GM19239 (cell line): ENCODE measurements at regions not wholly inside any gene's neighbourhood (a gene's known extent, or its start where the extent isn't known, plus 50 kb on each side); places are given as distances from the start of the nearest gene placed in this dataset.
"Not testable (repeated sequence)": the region's sequence is repeated elsewhere in the genome, so short reads cannot be mapped to it uniquely, and the experiment has no call there.

Source experiments
- DNase-seq: peaks from one replicate; pipeline ENCODE4 v3.0.0; 2011; ENCODE audit warnings: low spot score; ENCODE audit not compliant: insufficient read length
- FAIRE-seq: peaks from 2 replicates; lab custom pipeline; 2011; peaks lifted over from hg19 to GRCh38; lab: Jason Lieb, UNC

DNA sequence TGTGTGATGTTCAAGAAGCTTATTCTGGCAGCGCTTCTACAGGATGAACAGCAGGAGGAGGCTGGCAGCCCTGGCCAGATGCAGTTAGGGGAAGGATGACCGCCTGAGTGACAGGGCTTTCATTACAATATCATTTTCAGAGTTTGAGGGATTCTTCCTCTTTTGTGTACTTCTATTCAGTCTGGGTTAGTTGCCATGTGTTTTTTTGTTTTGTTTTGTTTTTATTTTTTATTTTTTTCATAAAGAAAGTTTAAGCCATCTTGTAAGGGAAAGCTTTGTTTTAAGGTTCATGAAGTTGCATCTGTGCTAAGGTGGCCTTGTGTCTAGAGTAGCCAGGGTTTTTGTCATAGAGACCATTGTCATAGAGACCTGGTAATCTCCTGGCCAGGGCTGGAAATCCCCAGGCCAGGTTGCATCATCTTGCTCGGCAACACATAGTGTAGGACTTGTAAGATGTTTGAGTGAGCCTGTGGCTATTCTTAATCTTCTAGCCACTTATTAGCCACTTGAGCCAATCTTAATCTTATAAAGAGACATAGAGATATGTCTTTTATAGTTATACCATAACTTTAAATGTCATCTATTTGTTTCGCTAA is 230.5 kb upstream of the TMEM229A start:
- DNase-seq (no peak), FAIRE-seq (no peak)

DNA sequence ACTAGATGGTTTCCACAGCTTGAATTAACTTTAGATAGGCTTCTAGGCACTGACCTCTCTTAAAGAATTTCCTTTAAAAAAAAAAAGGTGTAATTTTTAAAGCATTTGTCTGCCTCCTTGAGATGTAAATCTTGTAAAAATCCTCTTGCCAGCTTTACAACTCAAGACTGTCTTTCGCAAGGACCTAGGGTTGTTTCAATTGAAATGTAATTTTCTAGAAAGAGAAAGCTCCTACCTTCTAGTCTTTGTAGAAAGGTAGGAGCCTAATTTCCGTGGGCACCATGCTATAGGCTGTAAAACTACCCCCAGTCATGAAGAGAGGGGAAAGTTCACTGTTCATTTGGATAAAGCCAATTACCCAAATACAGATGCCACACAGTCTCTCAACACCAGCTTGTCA is 228.8 kb upstream of the TMEM229A start:
- no peak for DNase-seq
- no peak for FAIRE-seq

- DNase-seq = no peak
- no peak for FAIRE-seq
These were observed 224.9 kb upstream of the TMEM229A start for GRCh38 chr7:124257638-124258308.

GRCh38 chr7:124255041-124255655 is 222.3 kb upstream of the TMEM229A start:
- no peak for FAIRE-seq
- no peak for DNase-seq

GRCh38 chr7:124254396-124254795 is 221.5 kb upstream of the TMEM229A start:
- FAIRE-seq = no peak
- no peak for DNase-seq

DNA sequence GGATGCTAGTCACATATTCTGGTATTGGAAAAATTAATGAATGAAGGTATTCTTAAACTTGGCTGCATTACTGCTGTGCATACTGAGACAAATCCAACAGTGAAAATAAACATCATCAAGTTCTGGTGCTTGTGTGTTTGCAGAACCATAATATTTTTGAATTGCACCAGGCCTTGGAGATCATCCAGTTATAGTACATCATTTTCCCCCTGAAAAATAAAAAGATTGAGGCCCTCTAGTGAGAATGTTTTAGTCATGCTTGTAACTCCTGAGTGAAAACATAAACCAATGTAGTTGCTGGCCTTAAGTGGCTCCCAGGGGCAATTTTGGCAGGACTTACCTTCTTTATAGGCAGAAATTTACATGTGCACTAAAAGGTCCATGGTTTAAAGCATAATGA is 218.8 kb upstream of the TMEM229A start:
- FAIRE-seq (no peak), DNase-seq (no peak)

GRCh38 chr7:124250297-124251034 is 217.6 kb upstream of the TMEM229A start:
- no peak for FAIRE-seq
- no peak for DNase-seq

GRCh38 chr7:124247691-124248090 is 214.8 kb upstream of the TMEM229A start:
- FAIRE-seq = no peak
- DNase-seq = no peak

- no peak for FAIRE-seq
- no peak for DNase-seq
These were observed 213.5 kb upstream of the TMEM229A start for GRCh38 chr7:124246262-124246863.

DNA sequence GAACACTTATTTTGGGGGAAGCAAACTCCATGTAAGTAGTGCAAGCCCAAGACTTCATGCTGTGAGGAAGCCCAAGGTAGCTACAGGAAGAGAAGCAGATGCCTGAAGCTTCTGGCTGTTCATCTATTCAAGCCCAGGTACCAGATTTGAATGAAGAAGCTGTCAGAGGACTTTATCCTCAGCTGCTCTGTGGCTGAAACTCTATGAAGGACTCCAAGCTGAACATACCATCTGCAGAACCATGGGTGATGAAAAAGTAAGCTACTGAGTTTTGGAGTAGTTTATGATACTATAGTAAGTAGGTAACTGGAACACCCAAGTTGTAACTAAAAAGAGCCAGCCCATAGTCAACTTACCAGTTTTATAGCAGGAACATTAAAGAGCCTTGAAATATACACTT is 211.6 kb upstream of the TMEM229A start:
- FAIRE-seq, DNase-seq: not testable (repeated sequence)

DNA sequence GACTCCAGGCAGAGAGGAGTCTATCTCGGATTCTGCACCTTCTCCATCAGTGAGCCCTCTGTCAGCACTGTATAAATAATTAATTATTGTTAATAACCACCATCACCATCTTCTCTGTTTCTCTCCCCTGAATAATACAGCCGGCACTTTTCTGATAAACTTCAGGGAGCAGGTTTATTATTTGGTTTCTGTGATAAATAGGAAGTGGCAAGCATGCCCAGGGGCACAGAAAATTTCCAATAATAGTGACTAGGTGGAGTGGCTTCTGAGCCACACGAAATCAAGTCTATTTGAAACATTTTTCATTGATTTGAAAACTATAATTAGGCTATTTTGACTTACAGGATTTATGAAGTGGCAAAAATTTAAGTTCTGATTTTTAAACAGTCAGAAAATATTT is 186.8 kb upstream of the TMEM229A start:
- DNase-seq = no peak
- FAIRE-seq = no peak

- no peak for DNase-seq
These were observed 175.8 kb upstream of the TMEM229A start for GRCh38 chr7:124208642-124209041.

GRCh38 chr7:124208173-124208572 is 175.3 kb upstream of the TMEM229A start:
- FAIRE-seq = no peak
- DNase-seq = no peak

More at GRCh38 chr7:124208642-124209041, 175.8 kb upstream of the TMEM229A start:
- no peak for FAIRE-seq

GRCh38 chr7:124205526-124205925 is 172.7 kb upstream of the TMEM229A start:
- no peak for DNase-seq
- no peak for FAIRE-seq

DNA sequence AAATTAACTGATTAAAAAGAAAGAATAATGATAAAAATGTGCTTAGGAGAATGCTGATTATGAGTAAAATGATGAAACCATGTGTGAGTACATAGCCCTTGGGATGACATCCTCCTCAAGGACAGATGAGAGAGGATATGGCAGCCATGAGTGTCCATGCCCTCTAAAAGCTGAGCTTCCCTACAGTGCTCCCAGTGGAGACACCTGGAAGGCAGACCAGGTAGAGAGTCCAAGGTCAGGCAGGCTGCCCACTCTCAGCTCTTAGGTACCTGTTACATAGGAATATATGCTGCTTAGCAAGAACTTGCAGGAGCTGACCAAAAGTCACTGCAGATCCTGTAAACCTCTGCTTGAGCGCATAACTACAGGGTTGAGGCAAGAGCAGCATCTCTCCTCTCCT is 169.7 kb upstream of the TMEM229A start:
- DNase-seq = no peak
- FAIRE-seq = no peak

- FAIRE-seq = no peak
These were observed 169.0 kb upstream of the TMEM229A start for GRCh38 chr7:124201768-124202349.

GRCh38 chr7:124196519-124196918 is 163.7 kb upstream of the TMEM229A start:
- FAIRE-seq (no peak), DNase-seq (no peak)

More at GRCh38 chr7:124201768-124202349, 169.0 kb upstream of the TMEM229A start:
- DNase-seq = no peak

DNA sequence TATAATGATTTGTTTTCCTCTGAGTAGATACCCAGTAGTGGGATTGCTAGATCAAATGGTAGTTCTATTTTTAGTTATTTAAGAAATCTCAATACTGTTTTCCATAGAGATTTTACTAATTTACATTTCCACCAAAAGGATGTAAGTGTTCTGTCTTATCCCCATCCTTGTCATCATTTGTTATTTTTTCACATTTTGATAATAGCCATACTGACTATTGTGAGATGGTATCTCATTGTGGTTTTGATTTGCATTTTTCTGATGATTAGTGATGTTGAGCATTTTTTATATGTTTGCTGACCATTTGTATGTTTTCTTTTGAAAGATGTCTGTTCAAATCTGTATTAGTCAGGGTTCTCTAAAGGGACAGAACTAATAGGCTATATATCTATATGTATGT is 160.0 kb upstream of the TMEM229A start:
- no peak for DNase-seq
- FAIRE-seq = no peak

- DNase-seq (no peak), FAIRE-seq (no peak)
These were observed 158.8 kb upstream of the TMEM229A start for GRCh38 chr7:124191713-124192112.

DNA sequence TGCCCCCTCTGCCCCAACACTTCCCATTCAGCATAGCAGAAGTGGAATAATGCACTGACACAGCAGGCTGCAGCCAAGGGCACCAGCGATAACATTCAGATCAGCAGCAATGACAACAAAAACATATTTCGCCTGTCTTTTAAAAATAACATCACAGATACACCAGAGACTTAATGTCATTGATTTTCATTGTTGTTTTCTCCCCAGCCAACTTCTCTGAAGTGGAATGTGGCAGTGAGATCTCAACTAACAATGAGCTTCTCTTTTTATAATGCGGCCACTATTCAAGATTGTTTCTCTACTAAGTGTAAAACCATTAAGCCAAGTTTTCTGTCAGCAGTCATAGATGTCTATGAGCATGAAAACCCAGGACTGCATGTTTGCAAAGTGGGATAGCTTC is 158.2 kb upstream of the TMEM229A start:
- FAIRE-seq (no peak), DNase-seq (no peak)
